ENCODE measurements at regions not wholly inside any gene's neighbourhood (a gene's known extent, or its start where the extent isn't known, plus 50 kb on each side); places are given as distances from the start of the nearest gene placed in this dataset.

- FAIRE-seq (no peak), DNase-seq (ENCODE audit: low read depth, low spot score) (no peak)
- H3K4me2 ChIP-seq (ENCODE audit: insufficient read depth, low read length): no peak overlapping the region
- intact Hi-C loops (cut with micrococcal nuclease): no loop called here
- no peak overlapping the region for H3K9ac ChIP-seq (replicated peaks; ENCODE audit: extremely low read depth, insufficient read depth, low read length)
- CTCF ChIA-PET: no interaction called here
- POLR2A ChIA-PET: no interaction called here
- H3K4me3 ChIP-seq (replicated peaks in 1 of 3; ENCODE audit: insufficient read depth in 1 of 3, low read depth in 1 of 3, low read length in 3 of 3): no peak overlapping the region
- dilution Hi-C loops (cut with MboI; ENCODE audit: extremely low pct_ligation_motif_present, low sequenced_read_pairs): no loop called here
- BruUV-seq (replicated peaks): no TSS peak
- H3K36me3 ChIP-seq (ENCODE audit: control insufficient read depth in 2 of 2, extremely low read depth in 1 of 2, insufficient read depth in 2 of 2, low read length in 2 of 2): no peaks in the 10 kb centered on the region
- no peak for TF ChIP-seq CTCF (IDR thresholded peaks at IDR 0.05; ENCODE audit: extremely low read depth in 1 of 2, insufficient read depth in 1 of 2, low read depth in 1 of 2, low read length in 2 of 2)
- TF ChIP-seq GATA2 (IDR thresholded peaks at IDR 0.05; ENCODE audit: insufficient read depth, insufficient read length, low read depth, low read length): no peak
- no peak for TF ChIP-seq MYC (IDR thresholded peaks at IDR 0.05; ENCODE audit: low read depth, low read length)
- no peak for TF ChIP-seq EZH2 (IDR thresholded peaks at IDR 0.05; ENCODE audit: borderline replicate concordance, low read depth, low read length, severe bottlenecking)
- no peak for TF ChIP-seq POLR2AphosphoS5 (IDR thresholded peaks at IDR 0.05; ENCODE audit: insufficient read depth, low read depth, low read length)
- TF ChIP-seq MAX (IDR thresholded peaks at IDR 0.05; ENCODE audit: insufficient read depth, insufficient read length): no peak
- TF ChIP-seq JUN (IDR thresholded peaks at IDR 0.05; ENCODE audit: borderline replicate concordance, insufficient read depth, insufficient read length, low read depth): no peak
- no peak for TF ChIP-seq FOS (IDR thresholded peaks at IDR 0.05; ENCODE audit: borderline replicate concordance, insufficient read depth, low read length)
- no peaks in the 10 kb centered on the region for H3K9me3 ChIP-seq (replicated peaks; ENCODE audit: control insufficient read depth, insufficient read depth, low read length)
- H3K27me3 ChIP-seq (ENCODE audit: control insufficient read depth in 2 of 2, insufficient read depth in 2 of 2, low read length in 2 of 2): no peaks in the 10 kb centered on the region
- no peak overlapping the region for H2AFZ ChIP-seq (ENCODE audit: low read depth, low read length)
- H3K4me1 ChIP-seq (ENCODE audit: control insufficient read depth, extremely low read depth, insufficient read depth, low read length): no peaks in the 10 kb centered on the region
- H3K9me1 ChIP-seq (replicated peaks; ENCODE audit: control insufficient read depth, extremely low read depth, insufficient read depth, low read length): no peaks in the 10 kb centered on the region
- H4K20me1 ChIP-seq (replicated peaks; ENCODE audit: control insufficient read depth, extremely low read depth, insufficient read depth, low read length): no peaks in the 10 kb centered on the region
- no peak overlapping the region for H3K27ac ChIP-seq (ENCODE audit: insufficient read depth, low read depth, low read length)
- no peaks in the 10 kb centered on the region for H3K79me2 ChIP-seq (ENCODE audit: control insufficient read depth, insufficient read depth, low read length)
Observed at GRCh38 chr5:60487476-60487875, 212.5 kb downstream of the DEPDC1B start.

All from endothelial cell of umbilical vein (primary cell).